ENCODE measurements at regions not wholly inside any gene's neighbourhood (a gene's known extent, or its start where the extent isn't known, plus 50 kb on each side); places are given as distances from the start of the nearest gene placed in this dataset.

DNA sequence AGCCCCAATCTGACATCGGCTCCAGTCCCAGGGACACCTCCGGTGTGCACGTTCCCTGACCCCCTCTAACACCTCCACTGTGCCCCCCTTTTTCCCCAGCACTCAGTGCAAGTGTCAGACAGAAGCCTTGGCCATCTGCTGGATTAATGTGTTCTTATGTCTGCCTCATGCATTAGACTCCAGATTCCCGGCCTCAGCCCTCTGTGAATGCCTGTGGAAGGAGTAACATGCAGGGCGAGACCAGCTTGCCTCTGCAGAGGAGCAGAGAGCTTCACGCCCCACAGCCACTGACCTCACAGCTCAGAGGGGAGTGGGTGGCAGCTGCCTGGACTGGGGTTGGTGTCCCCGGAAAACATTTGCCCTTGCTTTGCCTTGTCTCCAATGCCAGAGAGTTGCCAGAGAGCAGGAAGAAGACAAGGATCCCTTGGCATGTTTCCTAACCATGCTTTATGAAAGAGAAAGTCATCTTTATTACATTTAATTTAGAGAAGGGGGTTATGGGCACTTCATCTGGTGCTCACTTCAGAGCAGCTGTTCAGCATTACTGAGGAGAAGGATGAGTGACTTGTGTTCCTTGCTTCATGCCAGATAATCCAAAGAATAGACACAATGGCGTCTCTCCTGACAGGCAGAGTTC is 91.6 kb upstream of the CXCL12 start:
- no peak for DNase-seq (ENCODE audit: low spot score)

DNA sequence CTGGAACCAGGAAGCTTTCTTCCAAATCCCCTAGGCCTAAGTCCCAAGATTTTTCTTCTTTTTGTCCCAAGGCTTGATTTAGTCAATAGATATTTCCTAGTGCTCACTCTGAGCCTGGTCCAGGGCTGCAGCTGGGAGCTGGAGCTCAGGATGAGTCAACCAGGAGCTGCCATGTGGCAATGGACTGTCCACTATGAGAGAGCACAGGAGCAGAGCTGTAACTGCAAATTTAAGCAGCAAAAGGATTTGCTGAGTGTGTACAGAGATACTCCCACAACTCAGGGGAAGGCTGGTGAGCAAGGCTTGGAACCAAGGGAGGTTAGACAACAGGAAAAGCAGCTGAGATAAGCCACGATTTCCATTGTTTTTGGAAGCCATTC is 92.1 kb upstream of the CXCL12 start:
- no peak for DNase-seq (ENCODE audit: low spot score)

DNA sequence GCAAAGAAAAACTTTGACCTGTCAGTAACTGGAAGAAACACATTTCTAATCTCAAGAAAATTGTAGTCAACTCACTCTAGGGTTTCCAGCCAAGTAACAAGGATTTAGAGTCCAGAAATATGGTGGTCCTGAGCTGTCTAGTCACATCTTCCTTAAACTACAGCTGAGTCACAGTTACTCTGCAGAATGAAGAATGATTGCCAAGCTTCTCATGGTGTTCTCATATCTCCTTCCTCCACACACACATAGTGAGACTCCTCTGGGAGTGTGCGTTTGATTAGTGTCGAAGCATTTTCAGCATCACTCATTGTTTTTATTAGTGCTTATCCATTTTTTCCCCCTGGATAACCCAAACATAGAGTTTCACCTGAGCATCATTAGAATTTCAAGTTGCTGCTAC is 93.1 kb upstream of the CXCL12 start:
- DNase-seq (ENCODE audit: low spot score) = no peak

DNA sequence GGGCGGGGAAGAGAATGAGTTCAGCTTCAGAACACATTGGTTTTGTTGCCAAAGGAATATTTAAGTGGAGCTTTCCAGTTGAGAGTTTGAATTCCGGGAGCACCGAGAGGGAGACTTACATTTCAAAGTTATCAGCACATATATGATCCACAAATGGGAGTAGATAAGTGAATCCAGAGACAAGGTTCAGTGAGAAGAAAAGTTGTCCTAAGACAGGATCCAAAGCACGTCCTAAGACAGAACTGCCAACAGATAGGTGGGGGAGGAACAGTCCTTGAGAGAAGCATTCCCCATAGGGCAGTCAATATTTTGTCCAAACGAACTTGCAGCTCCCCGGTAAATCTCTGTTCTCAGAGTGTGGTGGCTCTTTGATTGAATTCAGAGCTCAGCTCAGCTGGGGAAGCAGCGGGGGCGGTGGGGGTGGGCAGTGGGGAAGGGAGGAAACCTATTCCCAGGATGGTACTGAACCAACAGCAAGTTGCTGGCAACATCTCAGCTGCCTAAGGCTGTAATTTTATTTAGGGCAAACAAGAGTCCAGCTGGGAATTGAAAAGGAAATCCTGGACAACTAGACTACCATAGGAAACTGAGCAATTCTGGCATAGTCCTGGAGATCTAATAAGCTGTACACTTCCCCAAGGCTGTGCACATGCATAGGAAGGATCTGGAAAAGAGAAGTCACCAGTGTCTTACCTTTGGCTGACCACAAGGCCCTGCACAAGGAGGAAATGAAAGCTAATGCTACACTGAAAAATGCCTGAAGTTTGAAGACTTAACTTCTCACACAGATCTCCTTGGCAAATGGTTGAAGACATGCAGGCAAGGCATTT is 94.2 kb upstream of the CXCL12 start:
- no peak for DNase-seq (ENCODE audit: low spot score)

DNA sequence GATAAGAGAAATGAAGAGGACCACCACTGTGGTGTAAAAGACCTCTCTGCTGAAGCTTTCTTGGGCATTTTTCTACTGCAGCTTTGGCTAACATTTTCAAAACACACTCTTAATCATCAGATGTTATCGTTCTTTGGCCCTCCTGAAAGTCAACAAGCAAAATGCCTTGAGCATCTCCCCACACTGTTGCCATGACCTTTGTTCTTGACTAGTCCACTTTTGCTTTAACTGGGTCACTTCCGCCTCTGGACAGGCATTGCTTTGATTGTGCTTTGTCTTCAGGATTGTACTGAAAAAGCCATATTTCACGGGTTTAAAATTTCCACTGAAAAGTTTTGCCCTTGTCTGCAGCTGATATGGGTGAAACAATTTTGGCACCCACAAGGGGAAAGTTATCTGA is 107.8 kb upstream of the CXCL12 start:
- no peak for DNase-seq (ENCODE audit: low spot score)

DNA sequence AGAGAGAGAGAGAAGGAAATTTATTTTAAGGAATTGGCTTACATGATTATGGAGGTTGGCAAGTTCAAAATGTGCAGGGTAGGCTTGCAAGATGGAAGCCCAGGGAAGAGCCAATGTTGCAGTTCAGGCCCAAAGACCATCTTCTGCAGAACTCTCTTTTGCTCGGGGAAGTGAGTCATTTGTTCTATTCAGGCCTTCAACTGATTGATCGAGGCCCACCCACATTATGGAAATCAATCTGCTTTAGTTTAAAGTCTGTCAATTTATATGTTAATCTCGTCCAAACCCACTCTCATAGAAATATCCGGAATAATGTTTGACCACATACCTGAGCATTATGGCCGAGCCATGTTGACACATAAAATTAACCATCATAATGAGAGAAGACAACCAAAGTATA is 113.3 kb upstream of the CXCL12 start:
- no peak for DNase-seq (ENCODE audit: low spot score)

DNA sequence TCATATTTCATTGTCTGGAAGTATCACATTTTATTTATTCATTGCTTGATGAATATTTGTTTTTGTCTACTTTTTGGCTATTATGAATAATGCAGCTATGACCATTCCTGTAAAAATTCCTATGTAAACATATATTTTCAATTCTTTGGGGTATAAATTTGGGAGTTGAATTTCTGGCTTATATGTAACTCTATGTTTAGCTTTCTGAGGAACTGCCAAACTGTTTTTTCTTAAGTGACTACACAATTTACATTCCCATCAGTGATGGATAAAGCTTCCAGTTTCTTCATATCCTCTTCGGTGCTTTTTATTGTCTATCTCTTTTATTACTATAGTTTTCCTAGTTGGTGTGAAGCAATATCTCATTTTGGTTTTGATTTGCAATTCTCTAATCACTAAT is 115.6 kb upstream of the CXCL12 start:
- no peak for DNase-seq (ENCODE audit: low spot score)

DNA sequence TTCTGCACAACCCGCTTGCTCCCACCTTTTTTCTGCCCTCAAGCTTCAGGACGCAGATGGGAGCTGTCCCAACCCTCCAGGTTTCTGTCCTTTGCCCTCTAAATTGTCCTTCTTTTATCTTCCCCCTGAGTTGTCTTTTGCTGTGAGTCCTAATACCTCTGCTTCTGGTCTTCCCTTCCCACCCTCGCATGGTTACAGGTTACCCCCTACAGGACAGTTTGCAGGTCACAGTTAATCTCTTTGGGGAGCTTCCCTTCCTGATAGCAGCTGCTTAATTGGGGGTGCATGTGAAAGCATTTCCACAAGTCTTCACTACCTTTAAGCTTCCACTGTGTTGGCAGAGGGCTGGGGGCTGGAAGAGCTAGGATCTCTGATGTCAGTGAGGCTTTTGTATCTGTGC is 121.5 kb upstream of the CXCL12 start:
- DNase-seq (ENCODE audit: low spot score) = no peak

DNA sequence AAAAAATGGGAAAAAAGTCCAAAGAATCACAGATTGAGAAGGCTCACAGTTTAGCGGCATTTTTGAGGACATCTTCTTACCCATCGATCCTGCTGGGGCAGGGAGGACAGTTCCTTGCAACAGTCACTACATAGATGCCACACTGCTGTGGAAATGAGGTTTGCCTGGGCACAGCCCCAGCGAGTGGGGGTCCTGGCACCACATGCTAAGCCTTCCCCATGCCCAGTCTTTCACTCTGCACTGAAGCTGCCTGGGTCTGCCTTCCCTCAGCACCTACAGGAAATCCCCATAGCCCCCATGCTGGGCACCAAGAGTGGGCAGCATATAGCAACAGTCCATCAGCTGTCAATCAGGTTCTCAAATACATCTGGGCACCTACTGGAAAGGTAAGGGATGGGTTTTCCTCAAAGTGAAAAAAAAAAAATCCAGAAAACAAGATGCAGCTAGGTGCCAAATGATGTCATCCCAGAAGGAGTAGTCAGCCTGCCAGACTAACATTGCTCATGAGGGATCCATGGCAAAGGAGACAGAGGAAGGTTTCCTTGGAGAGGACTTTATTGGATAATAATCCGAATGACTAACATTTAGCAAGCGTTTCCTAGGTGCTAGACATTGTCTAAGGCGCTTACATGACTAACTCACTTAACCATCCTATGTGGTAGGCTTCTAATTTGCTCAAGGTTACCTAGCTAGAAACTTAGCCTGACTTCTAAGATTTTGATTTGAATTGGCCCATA is 125.7 kb upstream of the CXCL12 start:
- no peak for DNase-seq (ENCODE audit: low spot score)

DNA sequence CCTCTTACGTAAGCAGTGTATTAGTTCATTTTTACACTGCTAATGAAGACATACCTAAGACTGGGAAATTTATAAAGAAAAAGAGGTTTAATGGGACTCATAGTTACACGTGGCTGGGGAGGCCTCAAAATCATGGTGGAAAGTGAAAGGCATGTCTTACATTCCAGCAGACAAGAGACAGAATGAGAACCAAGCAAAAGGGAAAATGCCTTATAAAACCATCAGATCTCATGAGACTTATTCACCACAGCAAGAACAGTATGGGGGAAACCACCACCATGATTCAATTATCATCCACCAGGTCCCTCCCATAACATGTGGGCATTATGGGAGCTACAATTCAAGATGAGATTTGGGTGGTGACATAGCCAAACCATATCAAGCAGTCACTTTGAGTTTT is 126.3 kb upstream of the CXCL12 start:
- DNase-seq (ENCODE audit: low spot score) = no peak

DNA sequence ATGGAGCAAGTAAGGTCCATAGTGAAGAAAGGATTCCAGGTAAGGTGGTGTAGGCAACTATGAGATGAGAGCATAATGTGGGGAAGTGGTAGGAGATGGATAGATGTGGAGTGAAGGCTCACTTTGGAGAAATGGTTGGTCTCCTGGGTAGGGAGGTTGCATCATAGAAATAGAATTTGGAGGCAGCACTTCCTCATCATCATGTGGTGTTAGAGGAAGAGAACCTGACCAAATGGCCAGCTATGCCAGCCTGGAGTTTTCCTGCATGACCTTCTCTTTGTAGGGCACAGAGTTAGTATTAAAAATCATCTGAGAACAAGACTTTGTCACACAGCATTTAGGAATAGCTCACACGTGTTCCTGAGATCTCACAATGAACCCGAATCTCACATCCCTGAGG is 126.7 kb upstream of the CXCL12 start:
- DNase-seq (ENCODE audit: low spot score) = no peak

DNA sequence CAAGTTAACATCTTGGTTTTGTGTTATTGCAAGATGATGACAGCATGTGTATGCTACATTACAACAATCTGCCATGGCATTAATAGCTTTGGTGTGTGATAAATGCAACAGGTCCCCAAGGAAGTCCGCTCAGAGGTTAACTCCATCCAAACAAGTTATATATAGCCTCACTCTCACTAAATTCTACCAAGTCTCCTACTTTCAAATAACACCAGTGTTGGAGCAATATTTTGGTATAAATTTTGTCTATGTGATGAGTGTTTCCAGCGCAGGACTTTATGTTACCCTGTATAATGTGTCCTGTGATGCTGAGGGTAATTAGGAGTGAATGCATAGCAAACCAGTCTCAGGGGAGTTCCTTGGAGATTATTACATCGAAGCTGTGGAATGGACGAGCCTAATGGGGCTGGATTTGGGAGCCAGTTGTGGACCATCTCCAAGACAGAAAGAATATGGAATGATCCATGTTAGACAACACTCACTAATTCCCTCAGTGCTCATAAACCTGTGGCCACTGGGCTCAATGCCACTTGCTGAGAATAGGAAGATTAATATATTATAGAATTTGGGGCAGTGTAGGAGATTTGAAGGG is 127.6 kb upstream of the CXCL12 start:
- DNase-seq (ENCODE audit: low spot score) = no peak

DNA sequence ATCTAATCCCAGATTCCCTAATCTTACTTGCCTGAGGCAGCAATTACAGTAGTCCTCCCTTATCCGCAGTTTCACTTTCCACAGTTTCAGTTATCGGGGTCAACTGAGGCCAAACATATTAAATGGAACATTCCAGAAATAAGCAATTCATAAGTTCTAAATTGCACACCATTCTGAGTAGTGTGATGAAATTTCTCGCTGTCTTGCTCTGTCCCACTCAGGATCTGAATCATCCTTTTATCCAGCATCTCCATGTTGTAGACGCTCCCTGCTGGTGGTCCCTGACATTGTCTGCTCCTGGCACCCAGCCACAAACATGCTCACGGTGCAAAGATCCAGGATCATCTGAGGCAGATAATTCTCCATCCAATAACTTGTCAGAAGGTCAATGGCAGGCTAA is 128.7 kb upstream of the CXCL12 start:
- DNase-seq (ENCODE audit: low spot score) = no peak

DNA sequence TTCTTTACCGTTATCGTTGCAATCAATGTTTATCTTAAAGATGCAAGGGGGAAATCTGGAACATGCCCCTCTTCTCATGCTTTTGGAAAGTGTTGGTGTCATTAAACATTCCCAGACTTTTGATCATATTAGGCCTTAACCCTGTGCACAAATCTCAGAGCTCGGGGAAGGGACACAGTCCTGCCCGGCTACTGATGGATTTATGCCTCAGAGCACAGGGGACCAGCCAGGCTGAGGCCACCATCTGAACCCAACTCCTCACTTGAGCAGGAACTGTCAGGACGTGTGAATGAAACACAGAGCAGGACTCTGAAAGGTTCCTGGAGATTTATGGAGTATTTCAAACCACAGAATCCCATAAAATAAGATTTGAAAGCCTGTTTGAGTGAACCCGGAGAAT is 132.0 kb upstream of the CXCL12 start:
- DNase-seq (ENCODE audit: low spot score) = no peak

DNA sequence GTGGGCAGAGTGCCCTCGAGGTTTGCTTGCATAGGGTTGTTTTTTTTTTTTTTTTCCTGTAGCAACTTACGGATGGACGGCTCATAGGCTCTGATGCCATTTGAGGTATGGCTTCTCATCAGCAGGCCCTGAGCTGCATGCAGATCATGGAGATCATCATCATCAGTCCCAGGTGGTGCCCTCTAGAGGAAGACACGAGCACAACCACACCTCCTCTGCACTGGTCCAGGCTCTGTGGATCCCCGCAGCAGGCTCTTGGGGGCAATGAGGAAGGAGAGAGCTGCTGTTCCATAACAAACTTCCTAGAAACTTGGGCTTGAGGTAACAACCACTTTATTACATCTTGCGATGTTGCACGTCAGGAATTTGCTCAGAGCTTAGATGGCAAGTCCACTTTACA is 132.7 kb upstream of the CXCL12 start:
- no peak for DNase-seq (ENCODE audit: low spot score)

DNA sequence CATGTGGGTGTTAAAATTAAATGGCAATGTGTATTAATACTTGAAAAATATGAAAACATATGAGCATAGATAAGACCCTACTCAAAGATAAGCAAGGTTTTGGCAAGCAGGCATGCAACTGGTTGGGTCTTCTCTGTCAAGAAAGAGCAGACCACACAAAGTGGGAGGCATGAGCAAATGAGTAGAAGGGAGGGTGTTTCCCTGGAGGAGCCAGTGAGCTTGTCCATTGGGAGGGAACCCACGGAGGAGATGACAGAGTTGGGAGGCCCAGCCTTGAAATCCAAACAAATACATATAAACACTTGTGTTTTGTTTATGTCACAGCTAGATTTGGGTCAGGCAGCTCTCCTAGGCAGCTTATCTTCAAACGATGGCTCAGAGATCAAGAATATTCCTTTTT is 134.5 kb upstream of the CXCL12 start:
- DNase-seq (ENCODE audit: low spot score) = no peak

DNA sequence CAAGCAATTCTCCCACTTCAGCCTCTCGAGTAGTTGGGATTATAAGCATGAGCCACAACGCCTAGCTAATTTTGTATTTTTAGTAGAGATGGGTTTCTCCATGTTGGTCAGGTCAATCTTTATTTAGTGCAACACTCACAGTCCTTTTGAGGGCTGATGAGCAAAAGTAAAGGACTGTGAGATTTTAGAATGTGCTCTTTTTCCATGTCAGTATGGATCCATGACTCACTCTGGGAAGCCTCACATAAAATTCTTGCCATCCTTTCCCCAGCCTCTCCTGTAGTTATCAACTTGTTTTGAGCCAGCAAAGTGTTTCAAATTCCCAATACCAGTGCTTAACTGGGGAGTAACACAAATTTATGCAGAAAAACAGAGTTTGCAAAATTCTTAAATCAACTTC is 135.8 kb upstream of the CXCL12 start:
- DNase-seq (ENCODE audit: low spot score) = no peak

DNA sequence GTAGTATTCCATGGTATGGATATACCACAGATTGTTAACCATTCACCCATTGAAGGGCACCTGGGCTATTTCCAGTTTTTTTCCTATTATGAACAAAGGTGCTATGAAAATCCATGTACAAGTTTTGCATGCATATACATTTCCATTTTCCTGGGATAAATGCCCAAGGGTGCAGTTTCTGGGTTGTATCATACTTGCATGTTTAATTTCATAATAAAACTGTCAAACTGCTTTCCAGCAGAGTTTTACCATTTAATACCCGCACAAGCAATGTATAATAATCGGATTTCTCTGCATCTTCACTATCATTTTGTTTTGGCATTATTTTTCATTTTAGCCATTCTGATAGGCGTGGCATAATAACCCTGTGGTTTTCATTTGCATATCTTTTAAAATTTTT is 154.3 kb upstream of the CXCL12 start:
- DNase-seq (ENCODE audit: low spot score) = no peak

DNA sequence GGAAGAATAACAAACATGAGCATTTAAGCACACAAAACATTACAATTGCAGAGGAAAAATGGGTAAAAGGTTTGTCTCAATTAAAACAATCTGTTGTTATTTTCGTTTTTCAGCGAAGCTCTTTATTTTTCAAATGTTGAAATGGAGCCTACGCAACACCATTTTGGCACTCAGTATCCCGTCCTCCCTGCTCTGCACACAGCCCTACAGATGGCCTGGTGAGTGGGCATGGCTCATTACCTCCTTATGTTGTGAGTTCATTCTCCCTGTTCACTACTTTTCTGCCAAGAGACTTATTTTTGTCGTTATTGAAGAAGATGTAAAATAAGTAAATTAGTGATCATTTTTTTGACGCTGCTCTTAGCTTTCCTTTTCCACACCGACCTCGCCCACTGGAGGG is 167.8 kb upstream of the CXCL12 start:
- DNase-seq (ENCODE audit: low spot score) = no peak

DNA sequence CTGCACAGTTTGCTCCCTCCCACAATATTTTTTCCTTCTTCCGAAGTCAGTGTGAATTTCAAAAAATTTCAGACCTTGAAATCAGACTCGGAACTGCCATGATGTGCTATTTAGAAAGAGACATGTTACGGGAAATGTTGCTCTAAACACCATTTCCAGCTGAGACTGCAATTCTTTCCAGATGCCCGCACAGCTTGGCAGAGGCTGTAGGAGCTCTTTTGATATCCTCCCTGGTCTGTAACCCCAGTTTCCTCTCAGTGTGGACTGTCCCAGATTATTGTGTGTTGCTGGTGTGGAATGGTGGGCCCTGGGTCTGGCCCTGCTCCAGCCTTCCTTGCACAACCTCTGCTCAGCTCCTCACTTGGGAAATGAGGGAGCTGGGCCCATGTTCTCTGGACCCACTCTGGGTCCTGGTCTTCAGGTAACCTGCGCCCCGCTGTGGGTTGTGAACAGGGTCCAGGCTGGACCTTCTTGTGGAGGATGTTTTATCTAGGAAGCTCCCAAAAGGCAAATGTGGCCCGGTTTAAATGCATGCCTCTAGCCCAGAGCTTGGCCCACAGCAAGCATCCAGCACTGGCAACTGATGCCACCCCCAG is 172.8 kb upstream of the CXCL12 start:
- DNase-seq (ENCODE audit: low spot score) = no peak

DNA sequence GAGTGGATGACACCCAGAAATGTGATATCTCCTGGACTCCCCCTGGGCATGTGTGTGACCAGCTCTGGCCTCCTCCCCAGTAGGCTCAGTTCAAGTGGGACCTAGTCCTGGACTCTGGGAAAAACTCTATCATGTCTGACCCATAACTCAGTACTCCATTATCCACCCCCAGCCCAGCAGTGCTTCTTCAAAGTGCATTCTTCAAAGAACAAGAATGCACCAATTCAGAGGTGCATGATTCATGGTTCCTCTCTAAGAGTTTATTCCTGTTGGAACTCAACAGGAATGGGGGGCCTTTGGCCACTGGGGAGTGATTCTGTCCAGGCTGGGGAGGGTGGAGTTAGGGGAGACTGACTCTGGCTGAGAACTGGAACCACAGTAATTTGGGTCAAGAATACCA is 173.6 kb upstream of the CXCL12 start:
- DNase-seq (ENCODE audit: low spot score) = no peak

DNA sequence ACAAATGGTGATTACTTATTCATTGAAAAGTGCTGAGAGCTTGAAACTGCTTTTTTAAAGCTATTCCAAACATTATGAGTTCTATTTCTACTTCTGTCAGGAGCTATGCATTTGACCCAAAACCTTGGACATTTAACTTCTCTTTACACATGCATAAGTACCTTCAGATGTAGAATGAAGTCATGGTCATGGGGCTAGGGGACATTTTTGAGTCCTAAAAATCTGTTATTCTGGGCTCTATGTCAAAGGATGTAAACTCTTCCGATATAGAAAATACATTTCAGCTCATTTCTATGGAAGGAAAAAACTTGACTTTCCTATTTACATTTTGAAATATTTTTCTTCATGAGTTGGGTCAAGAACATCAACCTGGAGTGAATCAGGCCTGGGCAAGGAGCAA is 179.5 kb upstream of the CXCL12 start:
- DNase-seq (ENCODE audit: low spot score) = no peak

DNA sequence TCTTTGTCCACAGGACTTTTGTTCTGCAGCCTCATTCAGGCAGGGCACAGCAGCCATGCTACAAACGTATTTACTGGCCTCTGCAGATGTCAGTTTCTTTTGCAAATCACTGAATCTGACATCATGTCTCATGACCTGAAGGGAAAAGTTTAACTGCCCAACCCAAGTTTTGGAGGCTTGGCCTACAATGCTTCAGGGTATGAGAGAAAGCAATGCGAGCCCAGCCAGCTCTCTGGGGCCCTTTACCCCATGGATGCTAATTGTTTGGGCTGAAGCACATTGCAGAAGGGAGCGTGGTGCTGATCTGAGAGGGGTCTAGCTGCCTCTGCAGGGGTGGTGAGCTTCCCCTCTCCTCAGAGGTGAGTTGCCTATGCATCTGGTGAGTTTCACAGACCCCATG is 179.9 kb upstream of the CXCL12 start:
- no peak for DNase-seq (ENCODE audit: low spot score)

Measured in D341Med (cell line).